ENCODE measurements at regions not wholly inside any gene's neighbourhood (a gene's known extent, or its start where the extent isn't known, plus 50 kb on each side); places are given as distances from the start of the nearest gene placed in this dataset.

GRCh38 chr14:71489742-71490141 is 442.5 kb upstream of the RGS6 start:
- no peak overlapping the region for H3K9ac ChIP-seq (ENCODE audit: low read depth in 2 of 2, low read length in 2 of 2)
- no peaks in the 10 kb centered on the region for H3K4me1 ChIP-seq
- H3K4me3 ChIP-seq, result no peak overlapping the region
- no peaks in the 10 kb centered on the region for H3K27me3 ChIP-seq
- H3K9me3 ChIP-seq, result no peaks in the 10 kb centered on the region
- intact Hi-C loops (cut with DNase I), result no loop called here
- no peak for DNase-seq
- H3K27ac ChIP-seq, result no peak overlapping the region
- no peak for TF ChIP-seq CTCF (IDR thresholded peaks at IDR 0.05)
- no peaks in the 10 kb centered on the region for H3K36me3 ChIP-seq

GRCh38 chr14:71491931-71492330 is 440.3 kb upstream of the RGS6 start:
- Histone ChIP-seq H3K4me3 (no peak overlapping the region), H3K9me3 (no peaks in the 10 kb centered on the region), H3K4me1 (no peaks in the 10 kb centered on the region), H3K27ac (no peak overlapping the region), H3K27me3 (no peaks in the 10 kb centered on the region), H3K36me3 (no peaks in the 10 kb centered on the region), H3K9ac (ENCODE audit: low read depth in 2 of 2, low read length in 2 of 2) (no peak overlapping the region)
- no peak for TF ChIP-seq CTCF (IDR thresholded peaks at IDR 0.05)
- intact Hi-C loops (cut with DNase I), result no loop called here
- no peak for DNase-seq

GRCh38 chr14:71492346-71492745 is 439.9 kb upstream of the RGS6 start:
- H3K4me3 ChIP-seq, result no peak overlapping the region
- no peak for DNase-seq
- no peaks in the 10 kb centered on the region for H3K36me3 ChIP-seq
- intact Hi-C loops (cut with DNase I), result no loop called here
- H3K9me3 ChIP-seq, result no peaks in the 10 kb centered on the region
- no peak overlapping the region for H3K9ac ChIP-seq (ENCODE audit: low read depth in 2 of 2, low read length in 2 of 2)
- H3K4me1 ChIP-seq, result no peaks in the 10 kb centered on the region
- no peak for TF ChIP-seq CTCF (IDR thresholded peaks at IDR 0.05)
- H3K27me3 ChIP-seq, result no peaks in the 10 kb centered on the region
- H3K27ac ChIP-seq, result no peak overlapping the region

GRCh38 chr14:71497645-71498086 is 434.6 kb upstream of the RGS6 start:
- intact Hi-C loops (cut with DNase I), result no loop called here
- H3K36me3 ChIP-seq, result no peaks in the 10 kb centered on the region
- no peak overlapping the region for H3K9ac ChIP-seq (ENCODE audit: low read depth in 2 of 2, low read length in 2 of 2)
- no peaks in the 10 kb centered on the region for H3K9me3 ChIP-seq
- TF ChIP-seq CTCF (IDR thresholded peaks at IDR 0.05), result no peak
- H3K4me3 ChIP-seq, result no peak overlapping the region
- H3K27me3 ChIP-seq, result no peaks in the 10 kb centered on the region
- DNase-seq, result no peak
- no peaks in the 10 kb centered on the region for H3K4me1 ChIP-seq
- no peak overlapping the region for H3K27ac ChIP-seq

- intact Hi-C loops (cut with DNase I), result no loop called here
- no peaks in the 10 kb centered on the region for H3K27me3 ChIP-seq
- no peak overlapping the region for H3K27ac ChIP-seq
- no peak overlapping the region for H3K9ac ChIP-seq (ENCODE audit: low read depth in 2 of 2, low read length in 2 of 2)
- H3K36me3 ChIP-seq, result no peaks in the 10 kb centered on the region
- no peak for TF ChIP-seq CTCF (IDR thresholded peaks at IDR 0.05)
- no peaks in the 10 kb centered on the region for H3K4me1 ChIP-seq
- H3K4me3 ChIP-seq, result no peak overlapping the region
- no peak for DNase-seq
- no peaks in the 10 kb centered on the region for H3K9me3 ChIP-seq
These were observed 434.0 kb upstream of the RGS6 start for GRCh38 chr14:71498212-71498611.

GRCh38 chr14:71499018-71499417 is 433.2 kb upstream of the RGS6 start:
- intact Hi-C loops (cut with DNase I), result no loop called here
- H3K27me3 ChIP-seq, result no peaks in the 10 kb centered on the region
- no peaks in the 10 kb centered on the region for H3K9me3 ChIP-seq
- no peak overlapping the region for H3K27ac ChIP-seq
- no peak overlapping the region for H3K4me3 ChIP-seq
- H3K36me3 ChIP-seq, result no peaks in the 10 kb centered on the region
- DNase-seq, result no peak
- no peak overlapping the region for H3K9ac ChIP-seq (ENCODE audit: low read depth in 2 of 2, low read length in 2 of 2)
- H3K4me1 ChIP-seq, result no peaks in the 10 kb centered on the region
- no peak for TF ChIP-seq CTCF (IDR thresholded peaks at IDR 0.05)

Data from colonic mucosa (tissue), 4 donors.